ENCODE measurements at regions not wholly inside any gene's neighbourhood (a gene's known extent, or its start where the extent isn't known, plus 50 kb on each side); places are given as distances from the start of the nearest gene placed in this dataset.

DNA sequence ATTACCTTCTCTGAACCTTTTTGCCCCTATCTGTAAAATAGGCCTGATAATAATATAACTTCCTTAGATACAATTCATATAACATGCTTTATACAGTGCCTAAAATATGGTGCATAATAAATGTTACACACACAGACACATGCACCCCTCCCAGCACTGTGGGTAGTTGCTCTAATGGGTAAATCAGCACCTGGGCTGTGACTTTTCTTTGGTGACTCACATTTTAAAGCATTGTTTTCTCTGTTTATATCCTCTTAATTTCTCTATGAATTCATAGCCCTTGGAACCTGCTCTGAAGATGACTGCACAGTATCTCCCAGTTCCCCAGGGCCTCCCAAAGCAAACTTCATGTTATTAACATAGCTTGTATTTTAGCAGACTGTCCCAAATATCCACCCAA lies 248.2 kb upstream of the TNP1 start:
- TF ChIP-seq, protein P1, sequence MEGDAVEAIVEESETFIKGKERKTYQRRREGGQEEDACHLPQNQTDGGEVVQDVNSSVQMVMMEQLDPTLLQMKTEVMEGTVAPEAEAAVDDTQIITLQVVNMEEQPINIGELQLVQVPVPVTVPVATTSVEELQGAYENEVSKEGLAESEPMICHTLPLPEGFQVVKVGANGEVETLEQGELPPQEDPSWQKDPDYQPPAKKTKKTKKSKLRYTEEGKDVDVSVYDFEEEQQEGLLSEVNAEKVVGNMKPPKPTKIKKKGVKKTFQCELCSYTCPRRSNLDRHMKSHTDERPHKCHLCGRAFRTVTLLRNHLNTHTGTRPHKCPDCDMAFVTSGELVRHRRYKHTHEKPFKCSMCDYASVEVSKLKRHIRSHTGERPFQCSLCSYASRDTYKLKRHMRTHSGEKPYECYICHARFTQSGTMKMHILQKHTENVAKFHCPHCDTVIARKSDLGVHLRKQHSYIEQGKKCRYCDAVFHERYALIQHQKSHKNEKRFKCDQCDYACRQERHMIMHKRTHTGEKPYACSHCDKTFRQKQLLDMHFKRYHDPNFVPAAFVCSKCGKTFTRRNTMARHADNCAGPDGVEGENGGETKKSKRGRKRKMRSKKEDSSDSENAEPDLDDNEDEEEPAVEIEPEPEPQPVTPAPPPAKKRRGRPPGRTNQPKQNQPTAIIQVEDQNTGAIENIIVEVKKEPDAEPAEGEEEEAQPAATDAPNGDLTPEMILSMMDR (IDR thresholded peaks at IDR 0.05), result no peak
- TF ChIP-seq, protein P2, sequence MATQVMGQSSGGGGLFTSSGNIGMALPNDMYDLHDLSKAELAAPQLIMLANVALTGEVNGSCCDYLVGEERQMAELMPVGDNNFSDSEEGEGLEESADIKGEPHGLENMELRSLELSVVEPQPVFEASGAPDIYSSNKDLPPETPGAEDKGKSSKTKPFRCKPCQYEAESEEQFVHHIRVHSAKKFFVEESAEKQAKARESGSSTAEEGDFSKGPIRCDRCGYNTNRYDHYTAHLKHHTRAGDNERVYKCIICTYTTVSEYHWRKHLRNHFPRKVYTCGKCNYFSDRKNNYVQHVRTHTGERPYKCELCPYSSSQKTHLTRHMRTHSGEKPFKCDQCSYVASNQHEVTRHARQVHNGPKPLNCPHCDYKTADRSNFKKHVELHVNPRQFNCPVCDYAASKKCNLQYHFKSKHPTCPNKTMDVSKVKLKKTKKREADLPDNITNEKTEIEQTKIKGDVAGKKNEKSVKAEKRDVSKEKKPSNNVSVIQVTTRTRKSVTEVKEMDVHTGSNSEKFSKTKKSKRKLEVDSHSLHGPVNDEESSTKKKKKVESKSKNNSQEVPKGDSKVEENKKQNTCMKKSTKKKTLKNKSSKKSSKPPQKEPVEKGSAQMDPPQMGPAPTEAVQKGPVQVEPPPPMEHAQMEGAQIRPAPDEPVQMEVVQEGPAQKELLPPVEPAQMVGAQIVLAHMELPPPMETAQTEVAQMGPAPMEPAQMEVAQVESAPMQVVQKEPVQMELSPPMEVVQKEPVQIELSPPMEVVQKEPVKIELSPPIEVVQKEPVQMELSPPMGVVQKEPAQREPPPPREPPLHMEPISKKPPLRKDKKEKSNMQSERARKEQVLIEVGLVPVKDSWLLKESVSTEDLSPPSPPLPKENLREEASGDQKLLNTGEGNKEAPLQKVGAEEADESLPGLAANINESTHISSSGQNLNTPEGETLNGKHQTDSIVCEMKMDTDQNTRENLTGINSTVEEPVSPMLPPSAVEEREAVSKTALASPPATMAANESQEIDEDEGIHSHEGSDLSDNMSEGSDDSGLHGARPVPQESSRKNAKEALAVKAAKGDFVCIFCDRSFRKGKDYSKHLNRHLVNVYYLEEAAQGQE (IDR thresholded peaks at IDR 0.05; ENCODE audit: insufficient read depth in 1 of 2, low read depth in 2 of 2, low read length in 1 of 2), result no peak
- no peak for TF ChIP-seq POLR2AphosphoS5 (IDR thresholded peaks at IDR 0.05; ENCODE audit: low read depth, low read length)

Measured in Panc1 (cell line).